ENCODE measurements at regions not wholly inside any gene's neighbourhood (a gene's known extent, or its start where the extent isn't known, plus 50 kb on each side); places are given as distances from the start of the nearest gene placed in this dataset.

GRCh38 chr6:56761651-56762050 is 119.0 kb upstream of the DST start:
- no peak for TF ChIP-seq CTCF (IDR thresholded peaks at IDR 0.05; ENCODE audit: insufficient read depth, missing control alignments)
- FAIRE-seq (no peak), DNase-seq (ENCODE audit: insufficient read length, low spot score) (no peak)

- no peak for TF ChIP-seq CTCF (IDR thresholded peaks at IDR 0.05; ENCODE audit: insufficient read depth, missing control alignments)
- no peak for DNase-seq (ENCODE audit: insufficient read length, low spot score)
- no peak for FAIRE-seq
Observed at GRCh38 chr6:56760842-56761241, 118.2 kb upstream of the DST start.

- DNase-seq (ENCODE audit: insufficient read length, low spot score), result no peak
- TF ChIP-seq CTCF (IDR thresholded peaks at IDR 0.05; ENCODE audit: insufficient read depth, missing control alignments), result no peak
Observed at GRCh38 chr6:56759521-56759920, 116.8 kb upstream of the DST start.

GRCh38 chr6:56758553-56758952 is 115.9 kb upstream of the DST start:
- FAIRE-seq (no peak), DNase-seq (ENCODE audit: insufficient read length, low spot score) (no peak)
- TF ChIP-seq CTCF (IDR thresholded peaks at IDR 0.05; ENCODE audit: insufficient read depth, missing control alignments), result no peak

More at GRCh38 chr6:56759521-56759920, 116.8 kb upstream of the DST start:
- no peak for FAIRE-seq

GRCh38 chr6:56758120-56758519 is 115.4 kb upstream of the DST start:
- no peak for FAIRE-seq
- no peak for DNase-seq (ENCODE audit: insufficient read length, low spot score)
- no peak for TF ChIP-seq CTCF (IDR thresholded peaks at IDR 0.05; ENCODE audit: insufficient read depth, missing control alignments)

- FAIRE-seq, result peak; percentile 29
- no peak for DNase-seq (ENCODE audit: insufficient read length, low spot score)
- TF ChIP-seq CTCF (IDR thresholded peaks at IDR 0.05; ENCODE audit: insufficient read depth, missing control alignments), result peak; percentile 75
Observed at GRCh38 chr6:56757588-56757984, 114.9 kb upstream of the DST start.

- no peak for TF ChIP-seq CTCF (IDR thresholded peaks at IDR 0.05; ENCODE audit: insufficient read depth, missing control alignments)
- peak; percentile 41 for FAIRE-seq
- DNase-seq (ENCODE audit: insufficient read length, low spot score), result no peak
Observed at GRCh38 chr6:56756791-56757587, 114.3 kb upstream of the DST start.
